ENCODE measurements at regions not wholly inside any gene's neighbourhood (a gene's known extent, or its start where the extent isn't known, plus 50 kb on each side); places are given as distances from the start of the nearest gene placed in this dataset.

DNA sequence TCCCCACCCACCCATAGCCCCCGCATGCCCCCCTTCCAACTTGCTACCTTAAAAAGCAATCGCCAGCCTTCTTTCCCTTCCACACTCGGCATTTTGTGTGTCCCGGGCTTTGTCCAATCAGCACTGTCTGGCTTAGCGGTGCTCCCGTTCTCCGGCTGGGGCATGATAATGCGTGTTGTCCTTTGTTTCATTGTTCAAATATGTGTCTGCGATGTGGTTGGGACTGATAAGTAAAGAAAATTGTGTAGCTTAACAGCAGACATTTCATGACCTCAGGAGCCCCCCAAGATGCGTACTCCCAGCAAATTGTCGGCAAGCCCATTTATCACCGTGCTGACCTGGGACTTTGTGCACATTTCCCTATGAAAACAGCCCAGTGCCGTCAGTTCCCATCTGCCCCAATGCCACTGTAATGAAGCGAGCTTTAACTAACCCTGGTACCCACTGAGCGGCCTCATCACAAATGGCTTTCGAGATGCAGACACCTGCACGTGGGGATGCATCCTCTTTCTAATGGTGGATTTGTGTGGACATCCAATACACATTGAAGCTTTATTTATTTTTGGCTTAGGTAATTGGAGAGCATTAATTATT lies 167.0 kb upstream of the E2F8 start:
- no peak for DNase-seq (ENCODE audit: low read depth in 2 of 3, low spot score in 2 of 3)

DNA sequence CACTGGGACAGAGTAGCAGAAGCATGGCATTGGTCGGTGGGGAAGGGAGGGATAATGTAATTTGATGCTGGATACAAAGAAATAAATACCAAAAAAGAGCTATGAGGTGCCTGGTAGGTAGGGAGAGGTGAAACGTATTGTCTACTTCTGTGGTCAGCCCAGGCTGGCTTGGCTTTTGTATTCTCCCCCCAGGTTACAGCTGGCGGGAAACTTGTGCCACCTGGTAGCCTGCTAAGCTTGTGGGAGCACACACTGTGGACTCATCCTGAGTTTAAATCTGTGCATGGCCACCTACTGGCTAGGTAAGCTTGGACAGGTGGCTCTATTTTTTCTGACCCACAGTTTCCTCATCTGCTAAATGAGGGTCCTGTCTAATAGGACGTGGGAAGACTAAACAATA lies 165.2 kb upstream of the E2F8 start:
- no peak for DNase-seq (ENCODE audit: low read depth in 2 of 3, low spot score in 2 of 3)

DNA sequence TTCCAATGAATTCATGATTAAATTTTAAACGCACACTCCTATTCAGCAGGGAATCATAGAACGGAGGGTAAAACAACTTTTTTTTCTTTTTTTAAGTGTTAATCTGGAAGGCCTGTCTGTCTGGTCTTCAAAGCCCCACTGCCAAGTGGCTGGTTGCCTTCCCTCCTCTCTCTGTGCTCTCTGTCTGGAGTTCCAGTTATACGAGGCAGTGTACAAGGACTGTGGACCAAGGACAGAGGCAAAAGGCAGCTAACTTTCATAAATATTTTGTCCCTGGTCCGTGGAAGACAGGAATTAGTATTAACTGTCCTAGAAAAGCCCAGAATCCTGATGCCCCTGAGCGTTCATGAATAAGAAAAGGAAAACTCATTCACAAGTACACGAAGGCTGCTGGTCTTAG lies 164.0 kb upstream of the E2F8 start:
- no peak for DNase-seq (ENCODE audit: low read depth in 2 of 3, low spot score in 2 of 3)

DNA sequence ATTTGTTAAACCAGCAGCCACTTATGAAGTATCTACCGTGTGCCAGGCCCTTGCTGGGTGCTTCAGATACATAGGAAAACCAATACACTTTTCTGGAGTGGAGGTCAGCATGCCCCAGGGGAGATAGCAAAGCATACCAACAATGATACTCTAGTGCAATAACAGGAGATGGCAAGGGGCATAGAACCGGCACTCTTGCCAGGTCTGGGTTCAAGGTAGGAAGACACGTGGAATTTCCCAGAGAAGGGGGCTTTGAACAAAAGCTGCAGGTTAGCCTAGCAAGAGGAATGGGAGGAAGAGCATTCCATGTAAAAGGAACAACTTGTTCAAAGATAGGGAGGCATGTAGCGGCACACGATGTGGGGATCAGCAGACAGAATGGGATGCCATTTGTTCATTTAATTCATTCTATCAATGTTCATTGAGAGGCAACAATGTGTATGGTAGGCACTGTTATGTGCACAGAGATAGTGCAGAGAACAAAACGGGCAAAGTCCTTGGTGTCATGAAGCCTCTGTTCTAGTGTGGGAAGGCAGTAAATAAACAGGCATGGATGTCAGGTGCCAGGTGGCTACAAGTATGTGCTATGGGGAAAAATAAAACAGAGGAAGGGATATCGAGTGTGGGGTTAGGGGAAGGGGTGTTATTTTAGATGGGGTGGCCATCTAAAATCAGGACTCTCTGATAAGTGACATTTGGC lies 162.6 kb upstream of the E2F8 start:
- DNase-seq (ENCODE audit: low read depth in 2 of 3, low spot score in 2 of 3), result no peak

DNA sequence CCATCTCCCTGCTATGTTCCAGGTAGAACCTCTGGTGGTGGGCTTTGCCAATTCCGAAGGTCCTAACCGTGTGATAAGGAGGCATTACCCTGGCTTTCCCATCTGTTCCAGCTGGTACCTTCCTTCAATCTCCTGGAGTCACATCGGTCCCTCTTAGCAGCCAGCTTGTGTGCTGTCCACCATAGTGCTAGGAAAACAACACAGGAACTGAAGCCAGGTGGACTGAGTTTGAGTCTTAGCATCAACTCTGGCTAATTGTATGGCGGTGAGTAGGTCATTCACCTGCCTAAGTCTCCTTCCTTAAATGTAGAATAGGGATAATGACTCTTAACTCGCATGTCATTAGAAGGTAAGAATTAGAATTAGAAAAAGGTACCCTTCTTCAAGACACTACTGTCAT lies 159.6 kb upstream of the E2F8 start:
- no peak for DNase-seq (ENCODE audit: low read depth in 2 of 3, low spot score in 2 of 3)

DNA sequence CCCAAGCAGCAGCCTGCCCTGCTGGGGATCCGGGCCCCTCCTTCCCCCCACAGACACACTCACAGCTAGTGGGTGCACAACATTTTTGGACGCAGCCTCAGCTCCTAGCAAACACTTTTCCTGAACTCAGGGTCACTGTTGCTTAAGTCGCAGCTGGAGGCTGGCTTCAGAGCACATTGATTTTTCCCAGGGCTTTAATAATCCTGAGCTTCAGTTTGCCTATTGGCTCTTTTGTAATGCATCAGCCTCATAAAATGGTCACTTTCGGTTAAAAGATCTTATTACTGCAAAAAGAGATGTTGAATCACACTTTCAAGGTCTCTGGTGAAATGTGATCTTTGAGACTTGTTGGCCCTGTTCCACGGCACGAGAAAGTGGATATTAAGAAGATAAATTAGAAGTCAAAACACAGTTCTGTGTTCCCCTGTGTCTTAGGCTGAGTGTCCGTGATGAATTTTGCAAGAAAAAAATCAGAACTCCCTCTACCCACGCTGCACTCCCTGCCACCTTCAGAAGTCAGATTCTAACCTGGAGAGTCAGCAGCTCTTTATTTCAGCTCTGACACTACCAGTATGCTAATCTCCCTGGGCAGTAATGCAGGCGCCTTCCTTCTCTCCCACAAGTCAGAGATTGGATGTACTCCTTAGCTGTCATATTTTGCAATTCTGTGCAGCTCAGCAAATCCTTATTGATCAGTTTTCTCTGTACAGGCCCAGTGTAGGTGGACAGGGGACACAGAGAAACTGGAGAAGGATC lies 158.2 kb upstream of the E2F8 start:
- DNase-seq (ENCODE audit: low read depth in 2 of 3, low spot score in 2 of 3), result no peak

DNA sequence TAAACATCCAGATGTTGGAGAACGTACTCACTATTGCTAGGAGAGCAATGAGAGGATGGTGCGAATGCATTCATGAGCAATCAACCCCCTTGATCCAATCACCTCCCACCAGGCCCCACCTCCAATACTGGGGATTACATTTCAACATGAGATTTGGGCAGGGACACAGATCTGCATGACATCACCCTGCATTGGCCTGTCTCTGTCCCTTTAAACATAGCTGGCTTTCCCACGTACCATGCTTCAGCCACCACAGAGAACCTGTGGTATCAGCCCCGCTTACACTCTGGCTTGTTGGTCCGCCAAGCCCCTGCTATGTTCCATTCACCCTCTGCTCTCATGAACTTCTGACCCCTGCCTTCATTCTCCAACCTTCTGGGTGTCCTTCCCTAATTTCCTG lies 157.5 kb upstream of the E2F8 start:
- no peak for DNase-seq (ENCODE audit: low read depth in 2 of 3, low spot score in 2 of 3)

DNA sequence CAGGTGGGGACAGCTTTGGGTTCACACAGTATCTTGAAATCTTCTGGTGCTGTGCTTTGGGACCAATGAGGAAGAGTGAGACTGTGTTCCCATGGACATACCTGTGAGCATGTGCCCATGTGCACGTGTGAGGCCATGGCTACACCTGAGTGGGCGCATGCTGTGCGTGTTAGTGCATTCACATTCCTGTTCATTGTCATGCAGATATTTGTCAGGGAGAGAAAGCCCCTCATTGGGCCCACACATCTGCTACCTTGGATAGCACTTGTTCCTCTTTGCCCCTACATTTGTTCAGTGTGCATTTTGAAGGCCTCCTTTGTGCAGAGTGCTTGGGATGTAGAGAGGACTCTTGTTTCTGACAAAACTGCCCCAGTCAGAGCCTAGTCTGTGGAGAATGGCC lies 154.3 kb upstream of the E2F8 start:
- DNase-seq (ENCODE audit: low read depth in 2 of 3, low spot score in 2 of 3), result no peak

DNA sequence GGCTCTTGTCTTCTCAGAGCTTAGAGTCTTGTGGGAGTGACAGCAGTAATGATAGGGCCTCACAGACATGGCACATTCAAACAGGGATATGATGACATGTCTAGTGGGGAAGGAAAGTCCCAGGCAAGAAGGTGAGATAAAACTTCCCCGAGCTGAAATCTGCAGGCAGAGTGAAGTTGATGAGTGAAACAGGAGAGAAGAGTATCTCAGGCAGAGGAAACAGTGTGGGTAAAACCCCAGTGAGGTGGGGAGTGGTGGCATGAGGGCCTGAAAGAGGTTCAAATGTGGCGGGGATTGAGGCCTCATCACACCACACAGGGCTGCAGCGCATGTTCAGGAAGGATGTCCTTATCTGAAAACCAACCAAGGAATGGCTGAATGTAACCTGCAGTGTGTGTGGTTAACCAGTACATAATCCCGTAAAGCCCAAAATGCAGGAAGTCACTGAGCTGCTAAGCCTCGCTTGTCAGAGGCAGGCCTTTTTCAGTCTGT lies 153.8 kb upstream of the E2F8 start:
- no peak for DNase-seq (ENCODE audit: low read depth in 2 of 3, low spot score in 2 of 3)

DNA sequence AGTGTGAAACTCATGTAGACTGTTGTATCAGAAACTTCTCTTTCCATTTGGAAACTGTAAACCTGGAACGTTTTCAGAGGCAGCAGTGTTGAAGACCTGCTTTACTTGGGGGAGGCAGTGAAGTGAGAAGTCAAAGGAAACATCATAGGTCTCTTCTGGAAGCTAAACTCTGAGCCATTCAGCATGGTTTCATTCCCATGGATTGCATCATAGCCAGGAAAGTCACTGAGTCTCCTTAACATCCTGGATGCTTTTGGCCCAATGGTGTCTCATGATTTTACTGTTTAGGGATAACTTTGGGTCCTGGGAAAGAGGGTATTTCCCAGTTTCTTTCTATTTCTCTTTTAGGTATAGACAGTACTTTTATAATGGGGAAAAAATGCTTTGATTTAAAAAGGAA lies 153.2 kb upstream of the E2F8 start:
- DNase-seq (ENCODE audit: low read depth in 2 of 3, low spot score in 2 of 3), result no peak

DNA sequence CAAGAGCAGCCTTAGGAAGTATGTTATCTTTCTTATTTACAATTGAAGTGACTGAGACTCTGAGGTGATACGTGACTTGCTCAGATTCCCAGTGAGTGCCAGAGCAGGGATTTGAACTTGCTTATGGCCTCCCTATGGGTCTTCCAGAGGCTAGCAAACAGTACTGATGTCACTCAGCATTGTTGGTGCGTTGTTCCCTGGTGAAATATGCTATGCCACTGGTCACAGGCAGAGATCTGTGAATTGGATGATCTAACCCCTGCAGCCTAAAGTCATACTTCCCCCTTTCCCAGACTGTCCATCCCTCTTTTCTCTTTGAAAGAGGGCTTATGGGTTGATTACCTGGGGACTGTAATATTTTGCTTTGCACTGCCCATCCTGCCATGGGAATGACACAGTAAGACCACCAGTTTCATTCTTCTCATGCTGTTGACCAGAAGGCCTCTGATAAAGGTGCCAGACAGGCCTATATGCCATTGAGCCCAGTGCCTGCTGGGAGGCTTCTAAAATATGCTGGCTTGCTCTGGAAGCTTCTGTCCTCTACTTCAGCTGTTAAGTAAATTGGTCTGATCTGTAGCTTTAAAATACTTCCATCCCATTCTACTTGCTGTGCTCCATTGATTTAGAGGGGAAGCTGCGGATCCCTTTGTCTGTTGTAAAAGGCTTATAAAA lies 152.2 kb upstream of the E2F8 start:
- no peak for DNase-seq (ENCODE audit: low read depth in 2 of 3, low spot score in 2 of 3)

DNA sequence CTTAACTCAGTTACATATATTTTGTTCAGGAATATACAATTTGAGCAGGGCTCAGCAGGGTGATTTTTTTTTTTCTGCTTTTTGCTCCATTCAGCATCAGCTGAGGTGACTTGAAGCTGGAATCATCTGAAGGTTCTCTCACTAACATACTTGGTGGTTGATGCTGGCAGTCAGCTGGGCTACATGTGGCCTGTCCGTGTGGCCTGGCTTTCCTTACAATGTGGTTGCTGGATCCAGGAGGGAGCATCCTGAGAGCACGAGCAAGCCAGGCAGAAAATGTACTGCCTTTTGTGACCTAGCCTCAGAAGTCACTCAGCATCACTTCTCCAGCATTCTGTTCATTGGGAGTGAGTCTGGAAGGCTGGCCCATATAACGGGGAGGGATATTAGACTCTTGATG lies 151.6 kb upstream of the E2F8 start:
- no peak for DNase-seq (ENCODE audit: low read depth in 2 of 3, low spot score in 2 of 3)

DNA sequence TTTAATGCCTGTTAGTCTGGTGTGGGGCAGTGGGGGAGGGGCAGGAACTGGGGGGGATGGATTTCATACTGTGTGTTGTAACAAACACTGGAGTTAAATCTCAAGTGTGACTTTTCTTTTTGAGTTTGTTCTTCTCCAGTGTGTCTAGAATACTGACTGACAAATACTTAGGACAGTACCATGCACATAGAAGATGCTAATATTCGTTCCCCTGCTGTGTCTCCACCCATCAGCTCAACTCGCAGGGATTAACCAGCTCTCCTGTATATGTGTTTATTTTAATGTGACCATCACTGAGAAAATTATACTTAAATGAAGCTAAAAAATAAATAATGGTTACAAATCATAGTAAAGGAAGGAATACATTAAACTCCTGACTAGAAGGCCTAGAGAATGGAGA lies 150.9 kb upstream of the E2F8 start:
- DNase-seq (ENCODE audit: low read depth in 2 of 3, low spot score in 2 of 3), result no peak

DNA sequence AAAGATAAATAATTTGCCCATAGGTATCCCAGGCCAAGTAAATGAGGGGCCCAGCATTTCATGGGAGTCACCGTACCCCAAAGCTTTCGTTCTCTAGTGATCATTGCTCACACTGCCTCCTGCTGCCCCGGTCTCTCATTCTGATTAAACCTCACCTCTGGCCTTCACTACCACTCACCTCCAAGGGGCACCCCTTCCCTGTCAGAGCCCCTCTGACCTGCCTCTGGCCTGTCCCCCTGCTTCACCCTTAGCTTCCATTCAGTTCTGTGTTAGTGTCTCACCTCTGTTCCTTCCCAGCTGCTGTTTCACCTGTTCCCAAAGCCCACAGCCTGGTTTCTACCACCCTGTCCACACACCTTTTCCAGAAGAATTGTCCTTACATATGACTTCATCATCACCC lies 150.3 kb upstream of the E2F8 start:
- DNase-seq (ENCODE audit: low read depth in 2 of 3, low spot score in 2 of 3), result no peak

DNA sequence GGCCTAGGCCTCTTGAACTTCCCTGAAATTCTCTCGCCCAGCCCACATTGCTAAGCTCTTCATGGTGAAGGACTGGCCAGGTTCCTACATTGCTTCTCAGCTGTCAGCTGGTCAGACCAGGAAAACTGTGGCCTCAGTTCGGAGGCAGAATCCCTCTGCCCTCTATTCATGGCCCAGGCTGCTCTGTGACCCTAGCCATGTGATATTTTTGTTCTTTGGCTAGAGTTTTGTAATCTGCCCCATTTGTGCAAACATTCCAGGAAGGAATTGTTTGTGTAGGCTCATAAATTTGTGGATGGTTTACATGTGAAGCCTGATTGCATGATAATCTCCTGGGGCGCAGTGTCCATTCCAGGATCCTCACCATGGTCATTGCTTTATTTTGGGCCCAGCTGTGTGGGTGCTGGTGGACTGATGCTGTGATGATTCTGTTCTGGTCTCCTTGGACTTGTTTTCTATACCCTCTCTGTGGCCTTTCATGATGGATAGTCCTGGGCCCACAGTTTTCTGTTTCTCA lies 149.1 kb upstream of the E2F8 start:
- DNase-seq (ENCODE audit: low read depth in 2 of 3, low spot score in 2 of 3), result no peak

DNA sequence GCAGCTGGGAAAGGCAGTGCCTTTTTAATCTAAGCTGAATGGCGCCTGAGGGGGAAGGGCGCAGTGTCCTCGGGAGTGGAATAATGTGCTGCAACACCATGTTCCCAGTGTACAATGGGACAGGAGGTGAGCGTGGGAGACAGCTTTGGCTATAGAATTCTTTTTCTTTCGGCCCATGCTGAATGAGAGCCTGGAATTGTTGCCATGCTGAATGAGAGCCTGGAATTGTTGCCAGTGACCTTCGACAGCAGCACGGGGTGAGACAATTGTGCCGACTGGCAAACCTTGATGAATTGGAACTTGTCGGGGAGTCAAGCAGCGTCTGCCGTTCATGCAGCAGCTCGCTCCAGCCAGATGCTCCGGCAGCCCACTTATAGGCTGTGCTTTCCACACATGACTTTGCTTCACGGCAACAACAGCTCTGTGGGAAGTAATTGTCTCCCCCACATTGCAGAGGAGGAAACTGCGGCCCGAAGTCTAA lies 141.4 kb upstream of the E2F8 start:
- no peak for DNase-seq (ENCODE audit: low read depth in 2 of 3, low spot score in 2 of 3)

DNA sequence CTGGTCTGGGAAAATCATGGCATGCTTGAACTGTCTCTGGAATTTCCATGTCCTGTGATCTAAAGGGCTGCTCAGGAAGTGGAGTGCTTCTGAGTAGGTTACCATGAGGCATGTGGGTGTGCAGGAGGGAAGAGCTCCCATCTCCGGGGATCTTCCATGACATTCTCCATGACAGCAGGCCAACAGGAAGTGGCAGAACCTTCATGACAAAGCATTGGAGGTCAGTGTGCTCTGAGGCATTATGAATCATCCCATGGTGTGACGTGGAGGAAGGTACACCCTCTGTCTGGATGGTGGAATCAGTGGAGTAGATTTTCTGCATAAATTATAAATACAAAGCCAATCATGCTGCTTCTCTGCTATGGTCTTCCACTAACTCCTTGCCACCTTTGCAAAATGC lies 139.6 kb upstream of the E2F8 start:
- no peak for DNase-seq (ENCODE audit: low read depth in 2 of 3, low spot score in 2 of 3)

DNA sequence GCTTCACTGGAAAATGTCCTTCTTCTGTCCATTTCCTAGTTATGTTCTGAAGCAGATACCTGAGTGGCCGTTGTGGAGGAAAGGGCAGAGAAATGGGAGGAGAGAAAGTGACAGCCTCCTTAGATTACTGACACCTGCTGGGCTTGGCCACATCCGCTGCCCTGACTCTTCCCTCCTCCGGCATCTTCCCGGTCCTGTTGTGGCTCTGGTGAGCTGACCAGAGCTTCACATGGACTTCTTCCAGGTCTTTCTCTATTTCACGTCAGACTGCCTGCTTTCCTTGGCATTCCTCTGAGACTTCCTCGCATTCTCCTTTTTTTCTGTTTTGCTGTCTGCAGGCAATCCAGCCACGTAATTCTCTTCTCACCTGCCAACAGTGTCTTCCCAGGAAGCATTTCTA lies 138.7 kb upstream of the E2F8 start:
- DNase-seq (ENCODE audit: low read depth in 2 of 3, low spot score in 2 of 3), result no peak

DNA sequence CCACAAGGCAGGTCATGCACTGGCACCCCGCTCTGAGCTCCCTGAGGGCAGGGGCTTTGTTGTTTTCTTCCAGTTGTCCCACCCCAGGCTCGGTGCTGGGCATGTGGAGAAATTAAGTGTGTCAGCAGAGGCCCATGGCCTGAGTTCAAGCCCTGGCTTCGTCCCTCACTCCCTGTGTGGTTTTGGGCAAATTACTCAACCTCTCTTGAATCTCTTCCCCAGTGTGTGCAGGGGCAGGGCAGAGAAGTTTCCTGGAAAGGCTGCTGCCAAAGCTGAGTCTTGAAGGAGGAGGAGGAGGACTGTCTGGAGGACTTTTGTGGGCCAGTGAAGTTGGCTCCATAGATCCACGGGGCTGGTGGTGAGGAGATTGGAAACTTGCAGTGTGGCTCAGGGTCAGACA lies 138.1 kb upstream of the E2F8 start:
- no peak for DNase-seq (ENCODE audit: low read depth in 2 of 3, low spot score in 2 of 3)

DNA sequence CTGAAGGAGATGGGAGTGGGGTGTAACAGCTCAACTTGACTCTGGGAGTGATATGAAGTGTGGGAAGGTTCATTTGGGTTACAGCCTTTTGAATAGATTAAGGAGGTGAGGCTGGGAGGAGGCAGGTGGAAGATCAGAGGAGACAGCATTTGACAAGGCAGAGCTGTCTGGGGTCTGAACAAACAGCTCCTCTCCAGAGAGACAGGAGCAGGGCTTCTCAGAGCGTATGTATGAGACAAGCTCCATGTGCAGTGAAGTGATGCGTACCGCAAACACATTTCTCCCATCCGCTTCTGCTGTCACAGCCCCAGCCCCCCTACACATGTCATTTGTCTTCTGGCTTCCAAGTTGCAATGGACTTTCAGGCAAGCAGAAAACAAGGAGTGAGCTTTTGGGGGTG lies 137.1 kb upstream of the E2F8 start:
- no peak for DNase-seq (ENCODE audit: low read depth in 2 of 3, low spot score in 2 of 3)

DNA sequence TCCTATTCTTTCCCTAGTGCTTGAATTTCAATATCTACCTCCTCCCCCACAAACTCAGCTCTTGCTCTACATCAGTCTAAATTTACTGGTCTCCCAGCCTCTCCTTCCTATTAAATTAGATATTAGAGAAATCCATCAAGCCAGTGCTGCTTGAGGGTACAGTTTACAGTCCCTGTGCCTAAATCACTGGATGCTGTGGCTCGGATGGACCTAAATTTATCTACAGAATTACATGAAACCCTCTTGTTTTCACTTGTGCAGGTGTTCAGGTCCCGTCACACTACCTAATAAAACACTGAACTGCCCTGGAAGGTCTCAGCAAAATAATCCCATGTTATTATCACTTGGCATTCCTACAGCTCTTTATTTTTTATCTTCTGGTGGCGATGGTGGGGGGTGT lies 134.7 kb upstream of the E2F8 start:
- no peak for DNase-seq (ENCODE audit: low read depth in 2 of 3, low spot score in 2 of 3)

DNA sequence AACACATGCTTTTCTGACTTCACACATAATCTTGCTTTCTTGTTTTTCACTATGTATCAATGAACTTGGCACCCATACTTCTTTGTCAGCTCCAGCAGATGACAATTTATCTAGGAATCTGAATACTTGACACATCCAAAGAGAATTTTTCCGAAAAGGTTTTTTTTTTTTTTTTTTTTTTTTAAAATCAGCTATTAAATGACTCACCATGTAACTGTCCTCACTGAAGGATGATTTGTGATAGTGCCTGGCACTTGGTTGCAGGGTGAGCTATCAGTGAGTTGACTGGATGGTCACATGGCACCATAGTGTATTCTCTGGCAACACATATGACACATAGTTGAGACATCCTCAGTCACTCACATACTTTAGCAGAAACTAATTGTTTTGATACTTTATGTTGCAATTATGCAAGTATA lies 133.4 kb upstream of the E2F8 start:
- DNase-seq (ENCODE audit: low read depth in 2 of 3, low spot score in 2 of 3), result no peak

Measured in activated CD8-positive, alpha-beta memory T cell treated with anti-CD3 and anti-CD28 coated beads for 48 hours (primary cell).